Uterus (tissue), 2 donors: ENCODE measurements at regions not wholly inside any gene's neighbourhood (a gene's known extent, or its start where the extent isn't known, plus 50 kb on each side); places are given as distances from the start of the nearest gene placed in this dataset.

ENCODE experiments used
- POLR2A ChIP-seq, 2 donors: fragments of 450-650 bp; IDR thresholded peaks; one replicate each; pipeline ENCODE4 v1.6.1; 2016; ENCODE audit warnings: antibody characterized with exemption in 2 of 2, mild to moderate bottlenecking in 1 of 2, moderate library complexity in 1 of 2
- TF ChIP-seq, protein P1 (sequence below), 4 experiments: fragments of 200-600 bp in 2 of 4; fragments of 450-650 bp in 2 of 4; sonication (generic) in 2 of 4; IDR thresholded peaks; one replicate each; pipeline ENCODE4 v1.5.1; 2016 to 2019; ENCODE audit warnings: antibody characterized with exemption in 4 of 4, mild to moderate bottlenecking in 2 of 4, moderate library complexity in 1 of 4

DNA sequence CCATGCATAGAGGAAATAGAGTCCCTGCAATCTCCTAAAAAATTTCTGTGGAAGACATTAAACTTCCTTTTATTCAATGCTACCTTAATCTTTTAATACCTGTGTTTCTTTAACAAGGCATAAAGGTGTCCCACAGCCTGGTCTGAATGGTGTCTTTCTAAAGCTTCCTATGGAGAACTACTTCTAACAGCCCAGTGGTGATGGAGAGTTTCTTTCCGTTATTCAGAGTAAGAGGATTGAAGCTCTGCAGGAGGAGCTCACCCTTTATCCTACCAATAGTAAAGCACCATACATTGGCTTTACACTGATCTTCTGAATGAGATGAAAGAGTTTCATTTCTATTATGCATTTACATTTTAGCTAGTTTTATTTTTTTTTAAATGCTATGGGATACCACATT lies 1362.4 kb upstream of the ADGRL3 start:
- TF ChIP-seq, protein P1, sequence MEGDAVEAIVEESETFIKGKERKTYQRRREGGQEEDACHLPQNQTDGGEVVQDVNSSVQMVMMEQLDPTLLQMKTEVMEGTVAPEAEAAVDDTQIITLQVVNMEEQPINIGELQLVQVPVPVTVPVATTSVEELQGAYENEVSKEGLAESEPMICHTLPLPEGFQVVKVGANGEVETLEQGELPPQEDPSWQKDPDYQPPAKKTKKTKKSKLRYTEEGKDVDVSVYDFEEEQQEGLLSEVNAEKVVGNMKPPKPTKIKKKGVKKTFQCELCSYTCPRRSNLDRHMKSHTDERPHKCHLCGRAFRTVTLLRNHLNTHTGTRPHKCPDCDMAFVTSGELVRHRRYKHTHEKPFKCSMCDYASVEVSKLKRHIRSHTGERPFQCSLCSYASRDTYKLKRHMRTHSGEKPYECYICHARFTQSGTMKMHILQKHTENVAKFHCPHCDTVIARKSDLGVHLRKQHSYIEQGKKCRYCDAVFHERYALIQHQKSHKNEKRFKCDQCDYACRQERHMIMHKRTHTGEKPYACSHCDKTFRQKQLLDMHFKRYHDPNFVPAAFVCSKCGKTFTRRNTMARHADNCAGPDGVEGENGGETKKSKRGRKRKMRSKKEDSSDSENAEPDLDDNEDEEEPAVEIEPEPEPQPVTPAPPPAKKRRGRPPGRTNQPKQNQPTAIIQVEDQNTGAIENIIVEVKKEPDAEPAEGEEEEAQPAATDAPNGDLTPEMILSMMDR (IDR thresholded peaks at IDR 0.05): no peak
- no peak for TF ChIP-seq POLR2A (IDR thresholded peaks at IDR 0.05)
